ENCODE measurements at regions not wholly inside any gene's neighbourhood (a gene's known extent, or its start where the extent isn't known, plus 50 kb on each side); places are given as distances from the start of the nearest gene placed in this dataset.

GRCh38 chr5:3654515-3654914, 58.9 kb downstream of the IRX1 start:
- no peak for DNase-seq (ENCODE audit: low spot score)

GRCh38 chr5:3656803-3657202, 61.2 kb downstream of the IRX1 start:
- no peak for DNase-seq (ENCODE audit: low spot score)

DNA sequence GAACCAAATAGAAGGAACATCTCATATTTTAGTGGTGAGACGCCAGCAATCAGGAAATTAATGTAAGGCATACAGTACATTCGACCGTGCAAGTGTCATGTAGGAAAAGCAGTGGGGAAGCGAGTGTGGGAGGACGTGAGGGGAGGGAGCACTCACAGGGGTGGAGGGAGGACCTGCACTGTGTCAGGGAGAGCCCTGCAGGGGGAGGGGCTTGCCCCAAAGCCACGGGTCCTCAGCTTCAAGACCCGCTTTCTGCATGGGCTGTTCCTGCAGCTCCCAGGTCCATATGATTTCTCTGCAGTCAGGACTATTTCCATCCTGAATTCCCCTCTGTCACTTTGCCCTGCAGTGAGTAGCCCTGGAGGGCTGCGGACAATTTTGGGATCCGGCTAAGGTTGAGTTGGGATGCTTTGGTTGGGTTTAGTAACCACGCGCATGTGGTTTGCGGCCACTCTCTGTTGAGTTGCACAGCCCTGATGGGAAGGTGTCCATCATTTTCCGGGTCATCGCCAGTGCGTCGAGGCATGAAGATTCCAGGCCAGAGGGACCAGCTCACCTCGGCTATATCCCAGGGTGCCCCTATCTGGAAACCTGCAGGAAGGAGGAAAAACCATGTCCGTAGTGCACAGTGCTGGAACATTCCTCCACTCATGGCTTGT, 61.9 kb downstream of the IRX1 start:
- no peak for DNase-seq (ENCODE audit: low spot score)

GRCh38 chr5:3658929-3659328, 63.3 kb downstream of the IRX1 start:
- no peak for DNase-seq (ENCODE audit: low spot score)

GRCh38 chr5:3659907-3660306, 64.3 kb downstream of the IRX1 start:
- peak; percentile 1 for DNase-seq (ENCODE audit: low spot score)

DNA sequence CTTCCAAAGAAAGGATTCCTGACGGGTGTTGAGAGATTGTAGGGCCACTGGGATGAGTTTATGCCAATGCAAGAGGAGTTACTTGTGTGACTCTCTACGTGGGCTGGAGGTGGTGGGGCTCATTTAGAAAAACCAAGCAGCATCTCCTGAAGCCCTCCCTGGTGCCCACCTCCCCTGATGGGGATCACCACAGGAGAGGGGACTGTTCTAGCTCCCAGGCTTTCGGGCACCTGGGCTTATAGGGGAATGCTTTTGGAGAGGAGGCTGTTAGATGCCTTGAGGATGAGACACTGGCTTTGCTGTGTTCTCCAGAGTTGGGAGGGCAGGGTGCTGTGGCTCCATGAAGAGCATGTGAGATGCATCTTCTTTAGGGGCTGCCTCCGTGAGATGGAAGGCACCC, 65.0 kb downstream of the IRX1 start:
- DNase-seq (ENCODE audit: low spot score), result no peak

GRCh38 chr5:3661755-3662296, 66.2 kb downstream of the IRX1 start:
- no peak for DNase-seq (ENCODE audit: low spot score)

GRCh38 chr5:3662344-3662743, 66.7 kb downstream of the IRX1 start:
- DNase-seq (ENCODE audit: low spot score), result no peak

- DNase-seq (ENCODE audit: low spot score), result no peak
These were observed 75.7 kb downstream of the IRX1 start for GRCh38 chr5:3671337-3671736.

DNA sequence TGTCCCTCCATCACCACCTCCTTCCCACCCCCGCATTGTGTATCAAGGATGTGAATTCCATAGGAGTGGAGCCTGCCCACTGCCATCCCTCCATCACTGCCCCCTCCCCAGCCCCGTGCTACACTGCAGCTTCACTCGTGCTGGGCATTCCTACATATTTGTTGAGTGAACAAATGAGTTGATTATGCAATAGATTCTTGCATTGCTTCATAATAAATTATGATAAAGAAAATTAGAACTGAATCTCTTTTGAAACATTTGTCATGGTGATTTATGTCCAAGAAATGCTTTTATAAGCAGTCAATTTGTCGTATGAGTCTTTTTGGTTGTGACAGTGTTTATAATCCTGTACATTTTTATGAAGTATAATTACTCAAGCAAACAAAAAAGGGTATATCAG, 83.2 kb downstream of the IRX1 start:
- no peak for DNase-seq (ENCODE audit: low spot score)

- no peak for DNase-seq (ENCODE audit: low spot score)
These were observed 85.2 kb downstream of the IRX1 start for GRCh38 chr5:3680821-3681220.

GRCh38 chr5:3684118-3684517, 88.5 kb downstream of the IRX1 start:
- DNase-seq (ENCODE audit: low spot score), result no peak

- DNase-seq (ENCODE audit: low spot score), result no peak
These were observed 89.2 kb downstream of the IRX1 start for GRCh38 chr5:3684771-3685354.

DNA sequence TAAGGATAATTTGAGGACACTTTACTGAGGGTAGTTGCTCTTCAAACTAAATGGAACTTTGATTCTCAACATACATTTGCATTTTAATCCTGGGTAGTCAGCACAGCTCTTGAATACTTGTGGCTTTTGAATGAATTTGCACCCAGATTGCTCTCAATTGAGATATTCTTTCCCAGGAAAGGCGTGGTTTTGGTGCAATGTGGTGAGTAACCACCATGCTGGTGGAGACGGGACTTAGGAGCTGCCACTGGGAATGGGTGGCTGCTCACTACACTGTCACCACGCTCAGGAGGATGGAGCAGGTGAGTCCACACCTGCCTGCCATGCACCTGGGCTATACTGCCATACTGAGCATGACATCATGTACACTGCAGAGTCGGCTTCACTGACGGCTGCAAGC, 99.2 kb downstream of the IRX1 start:
- no peak for DNase-seq (ENCODE audit: low spot score)

GRCh38 chr5:3695818-3696217, 100.2 kb downstream of the IRX1 start:
- DNase-seq (ENCODE audit: low spot score), result no peak

- no peak for DNase-seq (ENCODE audit: low spot score)
These were observed 102.8 kb downstream of the IRX1 start for GRCh38 chr5:3698412-3698811.

GRCh38 chr5:3701694-3702093, 106.1 kb downstream of the IRX1 start:
- no peak for DNase-seq (ENCODE audit: low spot score)

DNA sequence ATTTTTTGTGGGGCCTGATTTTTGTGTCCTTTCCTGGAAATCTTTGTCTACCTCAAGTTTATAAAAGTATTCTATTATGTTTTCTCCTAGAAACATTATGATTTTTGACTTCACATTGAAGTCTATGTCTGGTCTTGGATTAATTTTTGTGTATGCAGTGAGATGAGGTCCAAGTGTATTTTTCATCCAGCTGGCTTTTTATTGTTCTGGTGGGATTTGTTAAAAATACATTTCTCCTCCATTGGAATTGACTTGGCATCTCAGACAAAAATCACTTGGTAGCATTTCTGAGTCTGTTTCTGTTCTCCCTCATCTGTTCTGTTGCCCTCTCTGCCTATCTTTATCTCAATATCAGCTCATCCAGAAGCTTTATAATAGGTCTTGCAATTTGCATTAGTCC, 109.0 kb downstream of the IRX1 start:
- DNase-seq (ENCODE audit: low spot score), result no peak

- no peak for DNase-seq (ENCODE audit: low spot score)
These were observed 113.6 kb downstream of the IRX1 start for GRCh38 chr5:3709068-3709716.

GRCh38 chr5:3709717-3710348, 114.2 kb downstream of the IRX1 start:
- no peak for DNase-seq (ENCODE audit: low spot score)

- DNase-seq (ENCODE audit: low spot score), result no peak
These were observed 119.4 kb downstream of the IRX1 start for GRCh38 chr5:3715062-3715461.

- no peak for DNase-seq (ENCODE audit: low spot score)
These were observed 134.0 kb downstream of the IRX1 start for GRCh38 chr5:3729631-3730030.

DNA sequence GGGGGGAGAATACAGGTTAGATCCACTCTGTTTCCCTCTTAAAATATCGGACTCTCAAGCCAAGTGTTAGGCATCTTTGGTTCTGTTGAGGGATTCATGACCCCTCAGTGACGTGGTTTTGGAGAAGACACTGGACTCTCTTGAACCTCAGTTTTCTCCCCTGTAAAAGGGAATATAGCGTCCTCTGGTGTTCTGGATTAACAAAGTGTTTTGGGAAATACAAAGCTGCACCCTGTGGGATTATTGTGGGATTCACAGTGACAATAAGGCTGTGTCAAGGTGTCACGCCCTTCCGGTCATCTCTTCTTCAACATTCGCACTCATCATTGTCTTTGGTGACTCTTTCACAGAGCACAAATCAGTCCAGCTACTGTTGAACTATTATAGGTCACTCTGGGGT, 139.0 kb downstream of the IRX1 start:
- DNase-seq (ENCODE audit: low spot score), result no peak

Measured in activated CD4-positive, alpha-beta T cell treated with anti-CD3 and anti-CD28 coated beads, Interleukin-2, Interleukin-4, amounts not matched to agents 100 ng/mL and 50 ng/mL, durations not matched to agents 16 hours and 8 hours (primary cell).